HCT116 (cell line): ENCODE measurements at regions not wholly inside any gene's neighbourhood (a gene's known extent, or its start where the extent isn't known, plus 50 kb on each side); places are given as distances from the start of the nearest gene placed in this dataset.

ENCODE experiments used
- ATAC-seq: fragments of 200-7000 bp; cut with Tn5 transposase; 2 replicates; pipeline ENCODE4 v1.9.1; 2020; ENCODE audit warnings: mild to moderate bottlenecking, moderate library complexity
- BruUV-seq: library from RNA; stranded (reverse); fragments of 400-500 nt; replicated peaks from 2 replicates; lab custom pipeline; 2021; lab: Mats Ljungman, UMichigan
- CTCF ChIA-PET: fragments of 300-600 bp; sonication (Branson Sonifier 250); formaldehyde crosslinking; loops from one replicate; lab custom pipeline; 2021; ENCODE audit warnings: antibody characterized with exemption; lab: Charles Lee
- POLR2A ChIA-PET: fragments of 300-600, 350-600 bp; sonication (Branson Sonifier 250); formaldehyde crosslinking; loops from one replicate; lab custom pipeline; 2021; ENCODE audit warnings: antibody characterized with exemption; lab: Charles Lee
- RAD21 ChIA-PET, 2 experiments: fragments of 300-600 bp; sonication (Branson Sonifier 250); formaldehyde crosslinking; loops; one replicate each; lab custom pipeline; 2023; ENCODE audit warnings: low total read pairs in 2 of 2; ENCODE audit not compliant: uncharacterized antibody in 2 of 2, unreplicated experiment in 2 of 2, low non-redundant PET in 1 of 2; lab: Charles Lee
- DNase-seq: peaks from one replicate; pipeline ENCODE4 v3.0.0-alpha.2; 2010; ENCODE audit warnings: low read depth, low spot score
- H2AFZ ChIP-seq: fragments of 200-600 bp; shearing (Covaris generic), sonication (generic); 2 replicates; pipeline ENCODE4 v1.6.1; 2017; ENCODE audit warnings: low read depth, mixed run types, mixed read lengths, antibody characterized with exemption, low read length; ENCODE audit not compliant: poor library complexity, severe bottlenecking
- H3K27ac ChIP-seq: 2 replicates; pipeline ENCODE4 v1.5.1; 2012; ENCODE audit warnings: low read depth, low read length
- H3K27me3 ChIP-seq: fragments of 200-600 bp; sonication (generic); 2 replicates; pipeline ENCODE4 v1.6.1; 2016; ENCODE audit warnings: mixed run types, low read length, mixed read lengths; ENCODE audit not compliant: insufficient read depth
- H3K36me3 ChIP-seq, 2 experiments: fragments of 200-500 bp in 1 of 2; fragments of 200-600 bp in 1 of 2; sonication (Bioruptor generic) in 1 of 2; sonication (generic) in 1 of 2; 2 replicates each; pipeline versions ENCODE4 v1.5.1 to v1.6.1; 2014 to 2016; ENCODE audit warnings: low read length in 2 of 2, inconsistent platforms in 1 of 2, mixed read lengths in 1 of 2, mixed run types in 1 of 2; ENCODE audit not compliant: insufficient read depth in 2 of 2, control insufficient read depth in 1 of 2
- H3K4me1 ChIP-seq, 2 experiments: fragments of 200-600 bp in 1 of 2; sonication (generic) in 1 of 2; 2 replicates each; pipeline versions ENCODE4 v1.5.1 to v1.6.1; 2012 to 2017; ENCODE audit warnings: low read length in 2 of 2, inconsistent platforms in 1 of 2, mild to moderate bottlenecking in 1 of 2, mixed read lengths in 1 of 2, mixed run types in 1 of 2, moderate library complexity in 1 of 2; ENCODE audit not compliant: insufficient read depth in 2 of 2, control insufficient read depth in 1 of 2
- H3K4me2 ChIP-seq: fragments of 200-600 bp; sonication (generic); 2 replicates; pipeline ENCODE4 v1.6.1; 2017; ENCODE audit warnings: mixed run types, low read length, mixed read lengths
- H3K4me3 ChIP-seq, 2 experiments: fragments of 200-600 bp in 1 of 2; sonication (generic) in 1 of 2; replicated peaks in 1 of 2; 2 replicates each; pipeline ENCODE4 v1.5.1; 2011 to 2016; ENCODE audit warnings: low read length in 2 of 2, control low read depth in 1 of 2, low read depth in 1 of 2, mild to moderate bottlenecking in 1 of 2, mixed read lengths in 1 of 2, mixed run types in 1 of 2
- H3K79me2 ChIP-seq: fragments of 200-600 bp; sonication (generic); 2 replicates; pipeline ENCODE4 v1.6.1; 2017; ENCODE audit warnings: mild to moderate bottlenecking, mixed run types, low read length, moderate library complexity, mixed read lengths; ENCODE audit not compliant: insufficient read depth
- H3K9ac ChIP-seq: fragments of 200-600 bp; sonication (generic); 2 replicates; pipeline ENCODE4 v1.6.1; 2016; ENCODE audit warnings: low read length, mixed read lengths
- H3K9me2 ChIP-seq: fragments of 200-600 bp; sonication (generic), shearing (Covaris generic); 2 replicates; pipeline ENCODE4 v1.6.1; 2017; ENCODE audit warnings: mixed run types, mild to moderate bottlenecking, moderate library complexity; ENCODE audit not compliant: insufficient read depth
- H3K9me3 ChIP-seq, 2 experiments: fragments of 200-500 bp in 1 of 2; fragments of 200-600 bp in 1 of 2; sonication (Bioruptor generic) in 1 of 2; sonication (generic) in 1 of 2; 2 replicates each; pipeline ENCODE4 v1.6.1; 2014 to 2017; ENCODE audit warnings: low read length in 2 of 2, mixed read lengths in 2 of 2, inconsistent platforms in 1 of 2, low read depth in 1 of 2, mild to moderate bottlenecking in 1 of 2, mixed run types in 1 of 2, moderate library complexity in 1 of 2; ENCODE audit not compliant: control insufficient read depth in 1 of 2, insufficient read depth in 1 of 2
- H4K20me1 ChIP-seq: fragments of 200-600 bp; sonication (generic), shearing (Covaris generic); 2 replicates; pipeline ENCODE4 v1.6.1; 2017; ENCODE audit warnings: mixed run types, mild to moderate bottlenecking, moderate library complexity; ENCODE audit not compliant: insufficient read depth
- CBX3 ChIP-seq: IDR thresholded peaks from 2 replicates; pipeline ENCODE4 v1.6.1; 2012; ENCODE audit warnings: low read depth
- CEBPB ChIP-seq: IDR thresholded peaks from 2 replicates; pipeline ENCODE4 v1.6.1; 2012; ENCODE audit warnings: low read depth
- EZH2 ChIP-seq: fragments of 200-600 bp; sonication (generic); IDR thresholded peaks from 2 replicates; pipeline ENCODE4 v1.6.1; 2017; ENCODE audit warnings: antibody characterized with exemption, mixed run types
- POLR2AphosphoS5 ChIP-seq: IDR thresholded peaks from 2 replicates; pipeline ENCODE4 v1.6.1; 2011; ENCODE audit warnings: mild to moderate bottlenecking, low read depth, low read length, moderate library complexity
- RAD21 ChIP-seq: IDR thresholded peaks from 2 replicates; pipeline ENCODE4 v1.6.1; 2012; ENCODE audit warnings: low read depth, mild to moderate bottlenecking
- SRF ChIP-seq: IDR thresholded peaks from 2 replicates; pipeline ENCODE4 v1.6.1; 2012; ENCODE audit warnings: low read depth
- TCF7L2 ChIP-seq: IDR thresholded peaks from 2 replicates; pipeline ENCODE4 v1.7.0; 2011; ENCODE audit warnings: borderline replicate concordance, inconsistent platforms; ENCODE audit not compliant: insufficient read depth, insufficient read length; ENCODE audit errors: extremely low read depth
- ZBTB33 ChIP-seq: IDR thresholded peaks from 2 replicates; pipeline ENCODE4 v1.6.1; 2011; ENCODE audit warnings: mild to moderate bottlenecking, low read length, moderate library complexity; ENCODE audit not compliant: insufficient replicate concordance; ENCODE audit errors: extremely low read depth
- ZFX ChIP-seq: fragments of 450-650 bp; IDR thresholded peaks from 2 replicates; pipeline ENCODE4 v1.6.1; 2017
- intact Hi-C: fragments of 100-400 bp; cut with micrococcal nuclease; formaldehyde crosslinking; loops from 2 replicates; pipeline ENCODE4 v1.10.0; 2022
- TF ChIP-seq, protein P1 (sequence below), 3 experiments: fragments of 200-600 bp in 1 of 3; sonication (generic) in 1 of 3; IDR thresholded peaks in 2 of 3; conservative IDR thresholded peaks in 1 of 3; 2 replicates each; pipeline ENCODE4 v1.5.1; 2012 to 2017; ENCODE audit warnings: low read depth in 2 of 3, low read length in 2 of 3, antibody characterized with exemption in 1 of 3, borderline replicate concordance in 1 of 3, control low read depth in 1 of 3, mild to moderate bottlenecking in 1 of 3, mixed read lengths in 1 of 3, mixed run types in 1 of 3, moderate library complexity in 1 of 3; ENCODE audit not compliant: insufficient read depth in 1 of 3

DNA sequence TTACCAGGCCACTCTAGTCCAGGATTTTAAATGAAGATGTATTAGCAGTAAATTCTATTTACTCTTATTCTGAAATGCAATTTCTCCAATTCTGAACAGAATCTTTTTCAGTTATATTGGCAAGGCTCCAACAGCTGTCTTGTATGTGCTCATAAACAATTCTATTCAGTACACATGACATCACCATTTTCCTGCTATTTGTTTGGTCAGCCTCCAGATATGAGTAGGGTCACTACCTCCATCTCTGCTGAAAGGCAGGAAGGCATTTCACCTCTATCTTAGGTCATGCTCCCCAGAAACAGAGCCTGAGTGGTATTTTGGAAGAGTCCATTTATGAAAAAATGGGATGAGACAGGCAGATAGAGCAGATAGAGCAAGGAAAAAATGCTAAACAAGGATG is 151.1 kb upstream of the ADGRL3 start:
- Histone ChIP-seq H2AFZ (no peak overlapping the region), H3K4me1 (no peaks in the 10 kb centered on the region), H3K4me3 (no peak overlapping the region), H3K27ac (no peak overlapping the region), H3K79me2 (no peaks in the 10 kb centered on the region), H4K20me1 (no peaks in the 10 kb centered on the region), H3K27me3 (no peaks in the 10 kb centered on the region), H3K9ac (no peak overlapping the region), H3K4me2 (no peak overlapping the region), H3K9me3 (peaks cover 11 to 29% of the 10 kb centered on the region in 2 experiments; a peak in 2 of 4 replicates), H3K9me2 (no peaks in the 10 kb centered on the region), H3K36me3 (no peaks in the 10 kb centered on the region)
- TF ChIP-seq CEBPB: no peak
- TF ChIP-seq, protein P1, sequence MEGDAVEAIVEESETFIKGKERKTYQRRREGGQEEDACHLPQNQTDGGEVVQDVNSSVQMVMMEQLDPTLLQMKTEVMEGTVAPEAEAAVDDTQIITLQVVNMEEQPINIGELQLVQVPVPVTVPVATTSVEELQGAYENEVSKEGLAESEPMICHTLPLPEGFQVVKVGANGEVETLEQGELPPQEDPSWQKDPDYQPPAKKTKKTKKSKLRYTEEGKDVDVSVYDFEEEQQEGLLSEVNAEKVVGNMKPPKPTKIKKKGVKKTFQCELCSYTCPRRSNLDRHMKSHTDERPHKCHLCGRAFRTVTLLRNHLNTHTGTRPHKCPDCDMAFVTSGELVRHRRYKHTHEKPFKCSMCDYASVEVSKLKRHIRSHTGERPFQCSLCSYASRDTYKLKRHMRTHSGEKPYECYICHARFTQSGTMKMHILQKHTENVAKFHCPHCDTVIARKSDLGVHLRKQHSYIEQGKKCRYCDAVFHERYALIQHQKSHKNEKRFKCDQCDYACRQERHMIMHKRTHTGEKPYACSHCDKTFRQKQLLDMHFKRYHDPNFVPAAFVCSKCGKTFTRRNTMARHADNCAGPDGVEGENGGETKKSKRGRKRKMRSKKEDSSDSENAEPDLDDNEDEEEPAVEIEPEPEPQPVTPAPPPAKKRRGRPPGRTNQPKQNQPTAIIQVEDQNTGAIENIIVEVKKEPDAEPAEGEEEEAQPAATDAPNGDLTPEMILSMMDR (IDR thresholded peaks at IDR 0.05 in 2 of 3, conservative IDR thresholded peaks at IDR 0.05 in 1 of 3; ENCODE audit: borderline replicate concordance in 1 of 3, insufficient read depth in 1 of 3, low read depth in 2 of 3, low read length in 2 of 3): no peak
- TF ChIP-seq POLR2AphosphoS5: no peak
- no peak for TF ChIP-seq EZH2
- TF ChIP-seq SRF: no peak
- no peak for TF ChIP-seq TCF7L2
- TF ChIP-seq RAD21: no peak
- no peak for TF ChIP-seq CBX3
- TF ChIP-seq ZFX: no peak
- TF ChIP-seq ZBTB33: no peak
- CTCF ChIA-PET: no interaction called here
- RAD21 ChIA-PET: no interaction called here
- DNase-seq: no peak
- intact Hi-C loops: no loop called here
- POLR2A ChIA-PET: no interaction called here
- no peak for ATAC-seq
- BruUV-seq: no TSS peak
